ENCODE measurements at regions not wholly inside any gene's neighbourhood (a gene's known extent, or its start where the extent isn't known, plus 50 kb on each side); places are given as distances from the start of the nearest gene placed in this dataset.

- H3K27ac Mint-ChIP-seq = no peak overlapping the region
- H3K9me3 Mint-ChIP-seq (ENCODE audit: low read depth) = peaks cover 26% of the 10 kb centered on the region
- no peak for DNase-seq (ENCODE audit: low spot score, unreplicated experiment)
- no peaks in the 10 kb centered on the region for H3K27me3 Mint-ChIP-seq
- TF ChIP-seq CTCF (IDR thresholded peaks at IDR 0.05; ENCODE audit: unreplicated experiment) = no peak
- H3K36me3 Mint-ChIP-seq (ENCODE audit: insufficient read depth) = no peaks in the 10 kb centered on the region
- H3K4me1 Mint-ChIP-seq (ENCODE audit: low read depth) = no peaks in the 10 kb centered on the region
- no peak overlapping the region for H3K4me3 Mint-ChIP-seq (ENCODE audit: low read depth)
These were observed 601.7 kb upstream of the GRIA3 start for GRCh38 chrX:122582280-122582974.

- H3K9me3 Mint-ChIP-seq (ENCODE audit: low read depth) = peaks cover 23% of the 10 kb centered on the region
- H3K4me3 Mint-ChIP-seq (ENCODE audit: low read depth) = no peak overlapping the region
- no peaks in the 10 kb centered on the region for H3K4me1 Mint-ChIP-seq (ENCODE audit: low read depth)
- no peak overlapping the region for H3K27ac Mint-ChIP-seq
- no peaks in the 10 kb centered on the region for H3K27me3 Mint-ChIP-seq
- no peak for TF ChIP-seq CTCF (IDR thresholded peaks at IDR 0.05; ENCODE audit: unreplicated experiment)
- no peak for DNase-seq (ENCODE audit: low spot score, unreplicated experiment)
- H3K36me3 Mint-ChIP-seq (ENCODE audit: insufficient read depth) = no peaks in the 10 kb centered on the region
These were observed 601.1 kb upstream of the GRIA3 start for GRCh38 chrX:122582975-122583305.

GRCh38 chrX:122583551-122583950 is 600.5 kb upstream of the GRIA3 start:
- Mint-ChIP-seq H3K27ac (no peak overlapping the region), H3K4me1 (ENCODE audit: low read depth) (no peaks in the 10 kb centered on the region), H3K36me3 (ENCODE audit: insufficient read depth) (no peaks in the 10 kb centered on the region), H3K4me3 (ENCODE audit: low read depth) (no peak overlapping the region), H3K9me3 (ENCODE audit: low read depth) (peaks cover 27% of the 10 kb centered on the region), H3K27me3 (no peaks in the 10 kb centered on the region)
- no peak for DNase-seq (ENCODE audit: low spot score, unreplicated experiment)
- TF ChIP-seq CTCF (IDR thresholded peaks at IDR 0.05; ENCODE audit: unreplicated experiment) = no peak

- no peaks in the 10 kb centered on the region for H3K36me3 Mint-ChIP-seq (ENCODE audit: insufficient read depth)
- no peaks in the 10 kb centered on the region for H3K4me1 Mint-ChIP-seq (ENCODE audit: low read depth)
- no peak overlapping the region for H3K27ac Mint-ChIP-seq
- H3K9me3 Mint-ChIP-seq (ENCODE audit: low read depth) = peaks cover 23% of the 10 kb centered on the region
- H3K27me3 Mint-ChIP-seq = no peaks in the 10 kb centered on the region
- no peak for DNase-seq (ENCODE audit: low spot score, unreplicated experiment)
- no peak for TF ChIP-seq CTCF (IDR thresholded peaks at IDR 0.05; ENCODE audit: unreplicated experiment)
- no peak overlapping the region for H3K4me3 Mint-ChIP-seq (ENCODE audit: low read depth)
These were observed 599.1 kb upstream of the GRIA3 start for GRCh38 chrX:122584981-122585380.

- Mint-ChIP-seq H3K4me1 (ENCODE audit: low read depth) (no peaks in the 10 kb centered on the region), H3K27me3 (no peaks in the 10 kb centered on the region)
These were observed 597.2 kb upstream of the GRIA3 start for GRCh38 chrX:122586831-122587230.

More at GRCh38 chrX:122586831-122587230, 597.2 kb upstream of the GRIA3 start:
- TF ChIP-seq CTCF (IDR thresholded peaks at IDR 0.05; ENCODE audit: unreplicated experiment) = no peak
- no peak for DNase-seq (ENCODE audit: low spot score, unreplicated experiment)
- Mint-ChIP-seq H3K36me3 (ENCODE audit: insufficient read depth) (no peaks in the 10 kb centered on the region), H3K9me3 (ENCODE audit: low read depth) (peaks cover 19% of the 10 kb centered on the region), H3K4me3 (ENCODE audit: low read depth) (no peak overlapping the region), H3K27ac (no peak overlapping the region)

Data from progenitor cell of endocrine pancreas (in vitro differentiated cells).